ENCODE measurements at regions not wholly inside any gene's neighbourhood (a gene's known extent, or its start where the extent isn't known, plus 50 kb on each side); places are given as distances from the start of the nearest gene placed in this dataset.

DNA sequence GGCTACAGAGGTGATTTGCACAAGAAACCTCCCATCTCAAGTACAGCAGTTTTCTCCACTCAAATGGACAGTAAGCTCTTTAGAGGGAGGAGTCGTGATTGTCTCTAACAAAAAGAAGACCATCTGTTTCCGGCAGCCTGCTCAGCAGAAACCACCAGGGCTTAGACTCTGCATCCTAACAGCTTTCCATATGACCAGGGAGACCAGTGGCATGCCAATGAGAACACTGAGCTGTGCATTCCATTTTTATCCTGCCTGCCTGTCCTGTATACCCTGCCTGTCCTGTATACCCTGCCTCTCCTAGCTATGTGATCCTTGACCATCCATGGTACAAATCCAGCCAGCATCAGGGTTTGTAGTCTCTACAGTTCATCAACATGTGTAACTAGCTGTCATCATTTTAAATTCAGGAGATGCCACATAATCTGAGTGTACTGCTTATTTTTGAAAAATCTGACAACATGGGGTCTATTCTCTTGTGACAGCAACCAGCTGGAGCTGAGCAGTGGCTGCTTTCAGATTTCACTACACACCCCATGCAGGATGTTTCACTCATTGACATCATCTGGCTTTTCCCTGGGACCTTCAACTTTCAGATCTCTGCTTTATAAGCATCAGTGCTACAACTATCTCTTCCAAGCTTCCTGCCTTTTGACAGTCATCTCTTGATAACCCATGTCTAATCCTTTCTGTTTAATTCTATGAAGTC is 50.5 kb upstream of the POU2AF2 start:
- no peak for DNase-seq (ENCODE audit: low read depth, low spot score)
- no peak overlapping the region for H3K4me2 ChIP-seq (ENCODE audit: low read length)
- TF ChIP-seq ELF1 (IDR thresholded peaks at IDR 0.05; ENCODE audit: borderline replicate concordance, low read depth) = no peak
- TF ChIP-seq SP1 (IDR thresholded peaks at IDR 0.05; ENCODE audit: low read depth) = no peak
- no peak for TF ChIP-seq SIN3A (IDR thresholded peaks at IDR 0.05; ENCODE audit: low read depth)
- TF ChIP-seq YY1 (IDR thresholded peaks at IDR 0.05; ENCODE audit: extremely low read depth, insufficient replicate concordance, low read depth, low read length) = no peak
- TF ChIP-seq FOSL1 (IDR thresholded peaks at IDR 0.05; ENCODE audit: low read depth) = no peak
- no peak for TF ChIP-seq CBX3 (IDR thresholded peaks at IDR 0.05; ENCODE audit: low read depth)
- TF ChIP-seq, protein P1, sequence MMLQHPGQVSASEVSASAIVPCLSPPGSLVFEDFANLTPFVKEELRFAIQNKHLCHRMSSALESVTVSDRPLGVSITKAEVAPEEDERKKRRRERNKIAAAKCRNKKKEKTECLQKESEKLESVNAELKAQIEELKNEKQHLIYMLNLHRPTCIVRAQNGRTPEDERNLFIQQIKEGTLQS (IDR thresholded peaks at IDR 0.05) = no peak
- TF ChIP-seq EZH2phosphoT487 (IDR thresholded peaks at IDR 0.05; ENCODE audit: borderline replicate concordance) = no peak
- no peak for TF ChIP-seq ZFX (IDR thresholded peaks at IDR 0.05)
- TF ChIP-seq POLR2A (IDR thresholded peaks at IDR 0.05; ENCODE audit: borderline replicate concordance, extremely low read depth, insufficient read depth, insufficient read length) = no peak
- TF ChIP-seq, protein P2, sequence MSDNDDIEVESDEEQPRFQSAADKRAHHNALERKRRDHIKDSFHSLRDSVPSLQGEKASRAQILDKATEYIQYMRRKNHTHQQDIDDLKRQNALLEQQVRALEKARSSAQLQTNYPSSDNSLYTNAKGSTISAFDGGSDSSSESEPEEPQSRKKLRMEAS (IDR thresholded peaks at IDR 0.05) = no peak
- TF ChIP-seq EGR1 (IDR thresholded peaks at IDR 0.05; ENCODE audit: low read depth) = no peak
- no peak for TF ChIP-seq JUND (IDR thresholded peaks at IDR 0.05)
- TF ChIP-seq, protein P3, sequence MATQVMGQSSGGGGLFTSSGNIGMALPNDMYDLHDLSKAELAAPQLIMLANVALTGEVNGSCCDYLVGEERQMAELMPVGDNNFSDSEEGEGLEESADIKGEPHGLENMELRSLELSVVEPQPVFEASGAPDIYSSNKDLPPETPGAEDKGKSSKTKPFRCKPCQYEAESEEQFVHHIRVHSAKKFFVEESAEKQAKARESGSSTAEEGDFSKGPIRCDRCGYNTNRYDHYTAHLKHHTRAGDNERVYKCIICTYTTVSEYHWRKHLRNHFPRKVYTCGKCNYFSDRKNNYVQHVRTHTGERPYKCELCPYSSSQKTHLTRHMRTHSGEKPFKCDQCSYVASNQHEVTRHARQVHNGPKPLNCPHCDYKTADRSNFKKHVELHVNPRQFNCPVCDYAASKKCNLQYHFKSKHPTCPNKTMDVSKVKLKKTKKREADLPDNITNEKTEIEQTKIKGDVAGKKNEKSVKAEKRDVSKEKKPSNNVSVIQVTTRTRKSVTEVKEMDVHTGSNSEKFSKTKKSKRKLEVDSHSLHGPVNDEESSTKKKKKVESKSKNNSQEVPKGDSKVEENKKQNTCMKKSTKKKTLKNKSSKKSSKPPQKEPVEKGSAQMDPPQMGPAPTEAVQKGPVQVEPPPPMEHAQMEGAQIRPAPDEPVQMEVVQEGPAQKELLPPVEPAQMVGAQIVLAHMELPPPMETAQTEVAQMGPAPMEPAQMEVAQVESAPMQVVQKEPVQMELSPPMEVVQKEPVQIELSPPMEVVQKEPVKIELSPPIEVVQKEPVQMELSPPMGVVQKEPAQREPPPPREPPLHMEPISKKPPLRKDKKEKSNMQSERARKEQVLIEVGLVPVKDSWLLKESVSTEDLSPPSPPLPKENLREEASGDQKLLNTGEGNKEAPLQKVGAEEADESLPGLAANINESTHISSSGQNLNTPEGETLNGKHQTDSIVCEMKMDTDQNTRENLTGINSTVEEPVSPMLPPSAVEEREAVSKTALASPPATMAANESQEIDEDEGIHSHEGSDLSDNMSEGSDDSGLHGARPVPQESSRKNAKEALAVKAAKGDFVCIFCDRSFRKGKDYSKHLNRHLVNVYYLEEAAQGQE (IDR thresholded peaks at IDR 0.05; ENCODE audit: low read depth) = no peak
- no peak for TF ChIP-seq CEBPB (IDR thresholded peaks at IDR 0.05; ENCODE audit: low read depth)
- TF ChIP-seq, protein P4, sequence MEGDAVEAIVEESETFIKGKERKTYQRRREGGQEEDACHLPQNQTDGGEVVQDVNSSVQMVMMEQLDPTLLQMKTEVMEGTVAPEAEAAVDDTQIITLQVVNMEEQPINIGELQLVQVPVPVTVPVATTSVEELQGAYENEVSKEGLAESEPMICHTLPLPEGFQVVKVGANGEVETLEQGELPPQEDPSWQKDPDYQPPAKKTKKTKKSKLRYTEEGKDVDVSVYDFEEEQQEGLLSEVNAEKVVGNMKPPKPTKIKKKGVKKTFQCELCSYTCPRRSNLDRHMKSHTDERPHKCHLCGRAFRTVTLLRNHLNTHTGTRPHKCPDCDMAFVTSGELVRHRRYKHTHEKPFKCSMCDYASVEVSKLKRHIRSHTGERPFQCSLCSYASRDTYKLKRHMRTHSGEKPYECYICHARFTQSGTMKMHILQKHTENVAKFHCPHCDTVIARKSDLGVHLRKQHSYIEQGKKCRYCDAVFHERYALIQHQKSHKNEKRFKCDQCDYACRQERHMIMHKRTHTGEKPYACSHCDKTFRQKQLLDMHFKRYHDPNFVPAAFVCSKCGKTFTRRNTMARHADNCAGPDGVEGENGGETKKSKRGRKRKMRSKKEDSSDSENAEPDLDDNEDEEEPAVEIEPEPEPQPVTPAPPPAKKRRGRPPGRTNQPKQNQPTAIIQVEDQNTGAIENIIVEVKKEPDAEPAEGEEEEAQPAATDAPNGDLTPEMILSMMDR (IDR thresholded peaks at IDR 0.05 in 2 of 3, conservative IDR thresholded peaks at IDR 0.05 in 1 of 3; ENCODE audit: borderline replicate concordance in 1 of 3, insufficient read depth in 1 of 3, low read depth in 2 of 3, low read length in 2 of 3) = no peak
- no peak for TF ChIP-seq EZH2 (IDR thresholded peaks at IDR 0.05)
- TF ChIP-seq RAD21 (IDR thresholded peaks at IDR 0.05; ENCODE audit: low read depth) = no peak
- no peak for TF ChIP-seq SRF (IDR thresholded peaks at IDR 0.05; ENCODE audit: low read depth)
- TF ChIP-seq ZNF274 (IDR thresholded peaks at IDR 0.05; ENCODE audit: low read depth, low read length) = no peak
- H3K36me3 ChIP-seq (ENCODE audit: control insufficient read depth in 1 of 2, insufficient read depth in 2 of 2, low read length in 2 of 2) = no peaks in the 10 kb centered on the region
- no peak overlapping the region for H3K27ac ChIP-seq (ENCODE audit: low read depth, low read length)
- ChIA-PET RAD21 (ENCODE audit: low non-redundant PET in 1 of 2, low total read pairs in 2 of 2, uncharacterized antibody in 2 of 2, unreplicated experiment in 2 of 2) (no interaction called here), POLR2A (no interaction called here), CTCF (no interaction called here)
- intact Hi-C loops (cut with micrococcal nuclease) = no loop called here
- peaks cover 25% of the 10 kb centered on the region for H3K27me3 ChIP-seq (ENCODE audit: insufficient read depth, low read length)
- ATAC-seq = no peak
- BruUV-seq (replicated peaks) = no TSS peak
- no peak overlapping the region for H2AFZ ChIP-seq (ENCODE audit: low read depth, low read length, poor library complexity, severe bottlenecking)
- H3K9me2 ChIP-seq (ENCODE audit: insufficient read depth) = no peaks in the 10 kb centered on the region
- no peaks in the 10 kb centered on the region for H3K4me1 ChIP-seq (ENCODE audit: control insufficient read depth in 1 of 2, insufficient read depth in 2 of 2, low read length in 2 of 2)
- no peak overlapping the region for H3K4me3 ChIP-seq (replicated peaks in 1 of 2; ENCODE audit: low read depth in 1 of 2, low read length in 2 of 2)
- H4K20me1 ChIP-seq (ENCODE audit: insufficient read depth) = no peaks in the 10 kb centered on the region
- H3K9me3 ChIP-seq (ENCODE audit: control insufficient read depth in 1 of 2, insufficient read depth in 1 of 2, low read depth in 1 of 2, low read length in 2 of 2) = no peaks in the 10 kb centered on the region
- no peaks in the 10 kb centered on the region for H3K79me2 ChIP-seq (ENCODE audit: insufficient read depth, low read length)
- H3K9ac ChIP-seq (ENCODE audit: low read length) = no peak overlapping the region
